ENCODE measurements at regions not wholly inside any gene's neighbourhood (a gene's known extent, or its start where the extent isn't known, plus 50 kb on each side); places are given as distances from the start of the nearest gene placed in this dataset.
"Not testable (repeated sequence)": the region's sequence is repeated elsewhere in the genome, so short reads cannot be mapped to it uniquely, and the experiment has no call there.

DNA sequence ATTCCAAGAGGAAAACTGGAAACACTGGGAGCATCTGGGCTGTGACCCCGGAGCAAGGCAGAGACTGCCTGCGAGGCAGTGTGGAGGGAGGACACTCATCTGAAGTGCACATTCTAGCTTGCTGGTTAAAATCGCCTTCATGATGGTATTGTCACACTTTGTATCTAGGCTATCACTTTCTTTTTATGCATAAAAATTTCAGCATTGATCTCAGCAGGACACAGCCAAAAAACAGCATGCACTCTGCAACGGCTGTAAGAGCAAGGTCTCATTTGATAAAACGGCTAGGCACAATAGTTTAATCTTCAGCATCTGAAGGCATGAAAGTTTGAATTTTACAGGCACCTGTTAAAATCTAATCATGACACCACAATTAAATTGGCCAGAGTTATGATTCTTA lies 110.8 kb upstream of the IRX1 start:
- no peak for DNase-seq (ENCODE audit: low read depth)

DNA sequence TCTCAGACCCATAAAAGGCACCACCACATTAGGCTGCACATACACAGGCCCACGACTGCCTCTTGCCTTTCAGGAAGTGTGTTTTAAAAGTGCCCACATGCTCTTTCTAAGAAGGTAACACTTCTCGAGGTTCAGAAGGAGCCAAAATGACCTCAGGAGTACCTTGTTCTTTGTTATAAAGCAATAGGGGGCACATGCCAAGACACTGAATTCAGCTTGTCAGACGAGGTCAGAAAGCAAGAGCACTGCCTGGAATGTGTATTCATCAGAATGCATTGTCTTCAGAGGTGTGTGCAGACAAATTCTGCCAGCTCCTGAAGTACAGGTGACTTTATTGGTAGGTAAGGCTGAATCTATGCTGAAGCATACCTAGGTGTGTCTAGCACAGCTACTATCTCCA lies 114.5 kb upstream of the IRX1 start:
- no peak for DNase-seq (ENCODE audit: low read depth)

DNA sequence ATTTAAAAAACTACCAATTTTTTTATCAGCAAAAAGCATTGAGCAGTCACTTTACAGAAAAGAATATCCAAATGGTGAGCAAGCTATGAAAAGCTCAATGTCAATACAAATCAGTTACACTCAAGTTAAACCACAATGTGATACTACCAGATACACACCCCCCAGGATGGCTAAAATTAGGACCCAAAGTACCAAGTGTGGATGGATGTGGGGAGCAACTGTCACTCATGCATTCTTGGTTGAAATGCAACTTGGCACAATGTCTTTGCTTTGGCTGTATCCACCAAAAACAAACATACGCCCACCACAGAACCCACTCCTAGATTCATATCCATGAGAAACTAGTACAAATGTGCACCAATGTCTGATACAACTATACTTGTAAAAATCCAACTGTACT lies 120.0 kb upstream of the IRX1 start:
- DNase-seq (ENCODE audit: low read depth) = no peak

DNA sequence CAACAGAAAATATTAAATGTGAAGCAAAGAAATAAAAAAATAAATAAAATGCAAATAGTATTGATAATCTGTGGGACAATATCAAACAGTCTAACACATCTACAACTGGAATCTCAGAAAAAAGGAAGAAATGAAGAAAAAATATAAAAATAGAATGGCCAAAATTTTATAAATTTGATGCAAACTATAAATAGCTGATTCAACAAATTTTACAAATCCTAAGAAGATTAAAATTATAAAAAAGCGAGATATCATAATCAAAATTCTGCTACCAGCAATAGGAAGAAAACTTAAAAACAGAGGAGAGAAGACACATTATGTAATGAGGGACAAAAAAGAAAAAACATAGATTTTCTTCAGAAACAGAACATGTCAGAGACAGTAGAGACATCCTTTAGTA lies 129.2 kb upstream of the IRX1 start:
- no peak for DNase-seq (ENCODE audit: low read depth)

DNA sequence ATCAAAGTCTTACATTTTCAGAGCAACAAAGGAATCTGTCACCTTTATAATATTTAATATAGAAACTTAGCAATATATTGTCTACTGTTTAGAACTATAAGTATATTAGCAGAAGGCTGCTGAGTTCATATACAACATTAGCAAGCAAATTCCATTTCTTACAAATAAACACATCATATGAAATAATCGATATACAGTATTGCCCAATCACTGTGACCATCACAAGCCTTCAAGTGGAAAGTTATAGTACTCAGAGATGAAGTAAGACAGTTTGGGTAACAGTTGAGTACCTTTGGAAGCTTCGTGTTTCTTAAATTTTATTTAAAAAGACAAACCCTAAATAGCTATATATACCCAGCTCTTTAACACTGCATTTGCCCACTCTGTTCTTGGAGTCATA lies 135.2 kb upstream of the IRX1 start:
- DNase-seq (ENCODE audit: low read depth) = no peak

DNA sequence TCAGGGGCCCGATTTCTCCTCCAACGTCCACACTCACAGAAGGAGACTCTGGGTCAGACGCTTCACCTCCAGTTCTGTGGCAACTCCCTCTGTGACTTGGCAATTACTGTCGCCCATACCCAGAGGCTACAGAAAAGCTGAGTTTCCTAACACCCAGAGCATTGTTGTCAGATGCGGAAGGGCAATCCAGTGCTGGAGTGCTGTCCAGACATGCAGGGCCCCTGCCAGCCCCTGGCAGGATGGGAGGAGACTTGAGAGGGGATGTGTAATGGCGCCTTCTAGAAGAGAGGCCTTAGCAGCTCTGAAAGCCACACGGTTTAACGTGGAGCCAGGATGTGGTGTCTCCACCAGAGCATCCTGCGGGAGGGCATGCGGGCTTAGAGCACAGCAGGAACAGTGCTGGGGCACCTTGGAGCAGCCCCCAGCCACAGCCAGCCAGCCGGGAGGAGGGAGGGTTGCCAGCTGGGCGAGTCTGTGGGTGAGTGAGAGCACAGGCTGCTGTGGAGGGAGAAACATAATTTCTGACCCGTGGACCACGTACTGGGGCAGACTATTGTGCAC lies 139.4 kb upstream of the IRX1 start:
- no peak for DNase-seq (ENCODE audit: low read depth)

DNA sequence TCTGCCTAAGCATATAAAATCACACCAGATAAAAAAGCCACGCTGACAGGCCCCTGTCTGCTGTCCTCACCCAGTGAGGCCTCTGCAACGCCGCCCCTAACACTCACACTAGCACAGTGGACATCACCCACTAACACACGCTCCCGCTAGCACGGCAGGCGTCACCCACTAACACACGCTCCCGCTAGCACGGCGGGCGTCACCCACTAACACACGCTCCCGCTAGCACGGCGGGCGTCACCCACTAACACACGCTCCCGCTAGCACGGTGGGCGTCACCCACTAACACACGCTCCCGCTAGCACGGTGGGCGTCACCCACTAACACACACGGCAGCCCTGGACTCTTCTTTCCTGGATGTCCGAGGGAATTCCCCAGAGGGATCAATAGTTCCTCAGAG lies 141.6 kb upstream of the IRX1 start:
- DNase-seq (ENCODE audit: low read depth) = not testable (repeated sequence)

DNA sequence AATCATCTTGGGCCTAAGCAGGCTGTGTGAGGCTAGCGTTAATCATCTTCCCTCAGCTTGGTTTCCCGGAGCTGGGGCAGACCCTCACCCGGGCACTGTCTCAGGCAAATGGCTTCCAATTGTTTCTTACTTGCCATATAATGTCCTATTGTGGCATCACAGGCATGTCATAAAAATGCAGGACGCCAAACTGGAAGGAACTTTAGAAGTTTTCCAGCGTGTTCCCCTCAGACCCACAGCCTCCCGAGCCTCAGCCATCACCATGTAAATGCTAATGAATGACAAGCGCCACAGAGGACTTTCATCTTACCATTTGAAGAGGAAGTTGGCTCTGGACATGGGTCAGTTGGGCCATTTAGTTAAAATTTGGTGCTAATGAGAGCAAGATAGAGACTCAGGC lies 143.0 kb upstream of the IRX1 start:
- DNase-seq (ENCODE audit: low read depth) = no peak

DNA sequence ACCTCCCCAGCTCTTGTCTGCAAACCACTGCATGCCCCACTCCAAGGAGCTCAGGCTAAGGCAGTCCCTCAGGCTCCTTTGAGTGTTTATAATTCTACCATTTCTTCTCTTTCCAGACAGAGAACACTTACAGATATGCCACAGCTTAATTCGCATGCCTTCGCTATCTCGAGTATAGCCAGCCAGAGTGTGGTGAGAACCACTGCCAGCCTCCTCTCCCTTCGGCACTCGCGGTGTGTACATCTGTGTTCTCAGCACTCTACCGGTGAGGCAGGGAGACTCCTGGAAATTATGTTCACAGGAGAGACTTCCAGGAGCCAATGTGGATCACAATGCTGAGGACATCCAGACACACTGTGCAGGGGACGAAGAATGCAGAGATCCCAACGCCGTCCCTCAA lies 143.7 kb upstream of the IRX1 start:
- DNase-seq (ENCODE audit: low read depth) = no peak

DNA sequence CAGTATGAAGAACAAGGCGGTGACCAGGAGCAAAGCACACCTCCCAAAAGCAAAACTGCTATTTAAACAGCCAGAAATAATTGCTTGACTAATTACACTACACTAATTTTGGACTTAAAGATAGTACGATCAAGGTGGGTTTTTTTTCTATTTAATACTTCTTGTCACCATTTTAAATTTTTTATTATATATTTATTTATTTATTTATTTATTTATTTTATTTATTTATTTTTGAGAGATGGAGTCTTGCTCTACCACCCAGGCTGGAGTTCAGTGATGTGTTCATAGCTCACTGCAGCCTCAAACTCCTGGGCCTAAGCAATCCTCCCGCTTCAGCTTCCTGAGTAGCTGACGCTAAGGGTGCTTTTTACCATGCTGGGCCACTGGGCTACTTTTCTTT lies 146.2 kb upstream of the IRX1 start:
- DNase-seq (ENCODE audit: low read depth) = no peak

DNA sequence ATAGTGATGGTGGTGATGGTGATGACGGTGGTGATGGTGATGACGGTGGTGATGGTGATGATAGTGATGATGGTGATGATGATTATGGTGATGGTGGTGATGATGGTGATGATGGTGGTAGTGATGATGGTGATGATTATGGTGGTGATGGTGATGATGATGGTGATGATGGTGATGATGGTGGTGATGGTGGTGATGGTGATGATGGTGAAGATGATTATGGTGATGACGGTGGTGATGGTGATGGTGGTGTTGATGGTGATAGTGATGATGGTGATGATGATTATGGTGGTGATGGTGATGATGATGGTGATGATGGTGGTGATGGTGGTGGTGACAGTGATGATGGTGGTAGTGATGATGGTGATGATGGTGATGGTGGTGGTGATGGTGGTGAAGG lies 149.2 kb upstream of the IRX1 start:
- DNase-seq (ENCODE audit: low read depth) = no peak

DNA sequence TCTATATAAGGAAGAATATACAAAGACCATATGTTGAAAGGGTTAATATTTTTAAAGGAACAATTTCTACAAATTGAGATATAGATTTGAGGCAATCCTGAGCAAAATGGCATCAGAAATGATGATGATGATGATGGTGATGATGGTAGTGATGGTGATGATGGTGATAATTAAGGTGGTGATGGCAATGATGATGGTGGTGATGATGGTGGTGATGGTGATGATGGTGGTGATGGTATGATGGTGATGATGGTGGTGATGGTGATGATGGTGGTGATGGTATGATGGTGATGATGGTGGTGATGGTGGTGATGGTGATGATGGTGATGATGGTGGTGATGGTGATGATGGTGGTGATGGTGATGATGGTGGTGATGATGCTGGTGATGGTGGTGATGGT lies 150.1 kb upstream of the IRX1 start:
- DNase-seq (ENCODE audit: low read depth) = not testable (repeated sequence)

DNA sequence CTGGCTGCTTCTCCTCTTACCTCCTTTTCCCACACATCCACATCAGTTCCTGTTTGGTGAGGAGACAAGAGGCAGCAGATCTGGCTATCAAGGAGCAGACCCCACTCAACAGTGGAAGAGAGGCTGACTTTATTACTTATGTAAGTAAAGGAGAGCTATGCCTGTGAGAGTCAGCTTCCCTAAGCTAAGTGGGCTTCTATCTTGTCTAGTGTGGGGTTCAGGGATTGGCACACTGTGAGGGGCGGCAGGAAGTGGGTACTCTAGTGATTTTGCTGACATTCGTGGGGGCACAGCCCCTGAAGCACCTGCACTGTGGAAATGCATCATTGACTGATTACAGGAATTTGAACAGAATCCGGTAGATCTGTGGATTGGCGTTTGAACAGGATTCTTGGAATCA lies 163.5 kb upstream of the IRX1 start:
- DNase-seq (ENCODE audit: low read depth) = no peak

DNA sequence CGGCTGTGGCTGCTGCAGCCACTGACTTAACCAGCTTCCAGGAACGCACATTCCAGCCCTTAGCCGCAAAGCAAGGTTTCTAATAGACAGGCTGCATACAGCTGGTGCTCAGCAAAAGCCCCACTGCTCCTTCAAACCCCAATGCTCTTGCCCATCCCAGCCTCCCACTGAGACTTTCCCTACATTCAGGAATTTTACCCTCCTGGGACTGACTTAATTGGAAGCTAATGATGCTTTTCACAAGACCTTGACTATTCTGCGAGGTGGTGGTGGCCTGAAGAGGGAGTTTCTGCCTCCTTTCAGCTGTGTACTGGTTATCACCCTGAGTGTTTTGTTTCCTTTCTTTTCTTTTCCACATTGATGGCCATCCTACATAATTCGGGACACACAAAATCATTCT lies 164.9 kb upstream of the IRX1 start:
- no peak for DNase-seq (ENCODE audit: low read depth)

DNA sequence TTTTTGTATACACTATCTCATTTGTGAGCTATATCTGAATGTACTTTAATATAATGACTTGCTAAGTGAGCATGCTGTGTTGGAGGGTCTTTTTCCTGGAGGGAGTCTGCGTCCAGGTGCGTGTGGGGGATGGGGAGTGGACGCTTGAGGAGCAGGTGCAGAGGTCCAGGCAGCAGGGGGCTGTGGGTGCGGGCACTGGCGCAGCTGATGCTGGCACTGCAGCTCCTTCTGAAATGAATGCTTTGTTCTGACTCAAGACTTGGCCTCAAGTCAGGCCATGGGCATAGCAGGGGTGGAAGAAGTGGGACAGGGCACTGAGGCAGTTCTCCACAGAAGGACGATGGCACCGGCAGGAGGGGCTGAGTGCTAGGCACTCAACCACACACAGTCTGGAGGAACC lies 165.7 kb upstream of the IRX1 start:
- no peak for DNase-seq (ENCODE audit: low read depth)

DNA sequence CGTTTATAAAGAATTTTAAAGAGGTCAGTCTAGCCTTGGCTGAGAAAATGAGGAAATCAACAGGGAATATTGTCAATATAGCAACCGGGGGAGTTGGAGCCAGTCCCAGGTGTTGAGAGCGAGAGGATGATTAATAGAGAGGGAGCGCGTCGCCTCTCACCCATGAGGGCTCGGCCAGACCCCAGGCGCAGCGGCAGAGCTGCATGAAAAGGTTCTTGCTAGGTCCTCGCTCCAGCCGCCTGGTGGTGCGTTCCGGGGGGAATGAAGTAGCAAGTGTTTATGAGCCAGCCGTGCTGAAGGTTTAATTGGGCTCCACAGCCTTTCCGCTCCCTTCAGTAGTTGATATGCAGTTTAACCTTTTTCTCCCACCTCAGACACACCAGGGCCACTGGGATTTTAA lies 167.3 kb upstream of the IRX1 start:
- DNase-seq (ENCODE audit: low read depth) = no peak

DNA sequence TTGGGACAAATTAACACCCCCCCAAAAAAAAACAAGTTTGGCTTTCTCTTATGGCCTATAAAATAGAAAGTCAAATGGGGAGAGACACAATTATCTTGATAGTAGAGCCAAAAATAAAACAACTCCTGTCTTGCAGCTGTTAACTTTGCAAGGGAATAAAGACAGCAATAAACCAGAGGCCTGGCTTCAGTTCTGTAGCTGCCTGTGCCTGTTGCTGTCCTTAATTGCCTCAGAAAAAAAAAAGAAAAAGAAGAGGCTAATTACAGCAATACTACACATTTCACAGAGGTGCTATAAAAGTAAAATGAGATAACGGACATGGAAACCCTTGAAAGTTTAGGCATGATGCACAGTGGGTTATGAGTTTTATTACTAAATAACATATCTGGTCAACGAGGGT lies 170.7 kb upstream of the IRX1 start:
- DNase-seq (ENCODE audit: low read depth) = no peak

DNA sequence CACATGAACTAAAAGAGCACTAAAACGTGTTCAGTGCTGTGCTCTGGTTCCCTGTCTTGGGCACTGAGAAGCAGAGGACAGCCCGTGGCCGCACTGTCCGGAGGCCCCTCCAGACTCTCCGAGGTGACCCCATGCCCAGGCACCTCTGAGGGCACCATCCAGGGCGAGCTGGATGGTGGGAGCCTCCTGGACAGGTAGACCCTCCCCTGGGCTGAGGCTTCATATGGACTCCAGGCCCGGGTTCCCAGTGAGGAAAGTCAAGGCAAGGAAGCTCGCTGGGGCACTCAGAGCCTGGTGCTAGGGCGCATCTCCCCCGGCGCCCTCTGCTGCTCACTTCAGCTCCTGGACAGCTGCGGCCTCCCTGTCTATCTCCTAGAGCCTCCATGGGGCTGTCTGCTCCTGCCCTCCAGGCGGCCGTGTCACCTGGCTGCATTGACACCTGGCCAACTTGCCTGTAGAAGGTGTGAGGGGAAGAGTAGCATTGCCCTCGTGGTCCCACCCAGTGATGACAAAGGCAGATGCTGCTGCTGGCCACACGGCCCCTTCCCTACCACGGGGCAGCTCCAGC lies 178.2 kb upstream of the IRX1 start:
- no peak for DNase-seq (ENCODE audit: low read depth)

DNA sequence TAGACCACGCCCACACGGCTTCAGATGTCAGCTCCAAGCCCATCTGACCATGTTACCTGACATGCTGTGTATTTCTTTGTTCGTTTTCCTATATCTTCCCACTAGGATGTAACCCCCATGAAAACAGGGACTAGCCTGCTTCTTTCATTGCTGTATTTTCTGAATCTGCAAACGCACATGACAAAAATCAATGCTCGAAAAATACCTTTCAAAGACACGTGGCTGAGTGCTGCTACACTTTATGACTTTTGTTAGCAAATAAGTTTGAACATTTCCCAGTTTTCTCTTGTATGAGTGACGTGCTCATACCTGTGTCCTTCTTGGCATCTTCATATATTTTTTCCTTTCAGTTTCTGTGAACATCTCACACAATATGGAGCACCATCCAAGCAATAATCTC lies 181.3 kb upstream of the IRX1 start:
- DNase-seq (ENCODE audit: low read depth) = no peak

DNA sequence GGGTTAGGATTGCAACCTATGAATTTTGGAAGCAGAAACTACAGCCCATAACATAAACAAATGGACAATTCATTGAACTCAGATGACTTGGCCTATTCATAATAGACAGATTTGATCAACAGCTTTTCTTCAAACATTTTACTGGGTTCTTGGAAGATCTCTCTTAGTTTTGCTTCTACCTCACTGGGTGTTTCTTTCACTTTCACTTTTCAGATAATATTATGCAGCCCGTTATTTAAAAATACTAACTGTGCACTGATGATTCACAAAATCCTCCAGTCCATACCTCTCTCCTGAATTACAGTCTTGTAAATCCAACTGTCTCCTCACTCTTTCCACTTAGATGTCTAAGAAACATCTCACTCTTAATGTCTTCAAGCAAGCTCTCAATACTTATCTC lies 183.5 kb upstream of the IRX1 start:
- no peak for DNase-seq (ENCODE audit: low read depth)

DNA sequence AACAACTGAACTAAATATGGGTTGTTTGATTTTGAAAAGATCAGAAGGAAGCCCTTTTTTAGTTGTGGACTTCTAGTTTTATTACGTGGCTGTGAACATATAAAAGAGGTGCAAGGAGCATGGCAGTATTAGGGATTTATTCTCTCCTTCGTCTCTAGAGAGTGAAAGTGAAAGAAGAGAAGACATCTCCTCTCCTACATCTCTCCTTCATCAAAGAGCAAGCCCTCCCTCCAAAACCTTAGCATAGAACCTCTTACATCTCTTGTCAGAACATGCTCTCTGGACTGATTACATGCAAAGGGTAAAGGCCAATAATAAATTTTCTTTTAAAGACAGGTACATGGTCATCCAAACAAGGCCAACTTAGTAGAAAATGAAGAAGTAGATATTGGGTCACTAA lies 184.3 kb upstream of the IRX1 start:
- no peak for DNase-seq (ENCODE audit: low read depth)

DNA sequence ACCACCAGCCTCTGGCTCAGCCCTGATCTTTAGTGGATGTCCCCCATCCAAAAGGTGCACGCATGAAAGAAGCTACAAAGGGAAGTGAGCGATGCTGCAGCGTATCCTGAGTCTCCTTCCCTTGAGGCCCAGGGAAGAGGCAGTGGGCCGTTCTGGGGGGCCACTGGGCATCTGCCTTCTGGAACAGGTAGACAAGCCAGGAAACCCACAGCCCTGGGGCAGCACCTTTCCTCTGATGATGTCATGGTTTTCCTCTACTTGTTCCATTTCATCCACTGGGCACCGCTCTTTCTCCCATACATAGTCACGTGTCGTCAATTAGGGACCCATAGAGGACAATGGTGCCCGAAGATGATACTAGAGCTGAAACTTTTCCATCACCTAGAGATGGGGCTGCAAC lies 194.0 kb upstream of the IRX1 start:
- DNase-seq (ENCODE audit: low read depth) = no peak

DNA sequence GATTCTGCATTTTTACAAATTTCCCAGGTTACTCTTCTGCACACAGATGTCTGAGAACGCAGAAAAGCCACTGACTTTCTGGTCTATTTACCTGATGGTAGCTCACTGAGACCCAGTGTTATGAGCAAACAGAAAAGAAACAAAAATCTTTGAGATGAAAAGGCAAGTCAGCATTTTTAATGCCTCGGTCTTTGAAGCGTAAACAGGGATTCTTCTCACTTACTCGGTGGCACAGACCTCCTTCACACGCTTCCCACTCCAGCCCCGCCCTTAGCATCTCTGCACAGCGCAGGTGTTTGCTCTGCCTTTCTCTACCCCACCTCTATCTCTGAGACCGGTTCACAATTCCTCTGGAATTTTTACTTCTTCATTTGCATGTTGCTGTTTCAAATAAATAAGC lies 195.0 kb upstream of the IRX1 start:
- DNase-seq (ENCODE audit: low read depth) = no peak

DNA sequence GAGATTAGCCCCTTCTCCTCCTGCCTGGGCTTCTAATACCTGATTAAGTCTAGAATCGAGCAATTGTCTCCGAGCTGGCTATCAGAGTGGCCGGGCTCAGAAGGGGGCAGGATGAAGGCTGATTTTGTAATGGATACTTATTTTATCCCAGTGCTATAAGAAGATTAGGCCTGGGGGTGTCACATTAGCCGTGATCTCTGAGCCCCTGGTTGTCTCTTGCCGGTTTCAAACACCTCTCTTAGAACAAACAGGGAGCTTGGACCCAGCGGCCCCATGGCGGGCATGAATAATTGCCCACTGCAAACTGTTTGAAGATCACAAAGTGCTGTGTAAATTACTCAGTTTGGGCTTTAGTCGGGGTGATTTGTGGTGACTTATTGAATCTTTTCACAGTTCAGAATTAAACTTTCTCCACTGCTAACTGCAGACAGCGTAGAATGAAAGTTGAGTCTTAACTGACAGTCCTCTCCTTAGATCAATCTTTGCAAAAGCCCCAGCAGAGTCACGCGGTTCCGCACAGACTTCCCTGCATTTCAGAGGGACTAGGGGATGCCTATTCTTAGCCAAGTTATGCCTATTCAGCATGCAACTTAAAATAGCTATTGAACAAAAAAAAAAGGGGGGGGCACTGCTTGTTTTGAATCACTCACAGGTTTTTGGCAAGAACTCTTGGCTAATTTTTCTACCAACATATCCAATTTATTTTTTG lies 200.6 kb upstream of the IRX1 start:
- no peak for DNase-seq (ENCODE audit: low read depth)

Measured in forelimb muscle (tissue), 1 donor.